ENCODE measurements at regions not wholly inside any gene's neighbourhood (a gene's known extent, or its start where the extent isn't known, plus 50 kb on each side); places are given as distances from the start of the nearest gene placed in this dataset.
A peak's percentile ranks its signal among the peaks of the same experiment; 100 is the strongest.

GRCh38 chr4:83725336-83726085 is 189.6 kb downstream of the GPAT3 start:
- H3K36me3 Mint-ChIP-seq (ENCODE audit: low read depth), result no peaks in the 10 kb centered on the region
- H3K27ac Mint-ChIP-seq, result no peak overlapping the region
- H3K9me3 Mint-ChIP-seq, result peaks cover 9% of the 10 kb centered on the region
- peaks cover 11% of the 10 kb centered on the region for H3K4me1 Mint-ChIP-seq
- H3K27me3 Mint-ChIP-seq (ENCODE audit: low read depth), result peaks cover 10% of the 10 kb centered on the region
- no peak overlapping the region for H3K4me3 Mint-ChIP-seq
- no peak for TF ChIP-seq CTCF (IDR thresholded peaks at IDR 0.05; ENCODE audit: unreplicated experiment in 3 of 3)

- H3K27me3 Mint-ChIP-seq (ENCODE audit: low read depth), result peaks cover 10% of the 10 kb centered on the region
- H3K36me3 Mint-ChIP-seq (ENCODE audit: low read depth), result no peaks in the 10 kb centered on the region
- no peak overlapping the region for H3K4me3 Mint-ChIP-seq
- peaks cover 3% of the 10 kb centered on the region for H3K9me3 Mint-ChIP-seq
- H3K4me1 Mint-ChIP-seq, result peaks cover 11% of the 10 kb centered on the region
- TF ChIP-seq CTCF (IDR thresholded peaks at IDR 0.05; ENCODE audit: unreplicated experiment in 3 of 3), result no peak
- H3K27ac Mint-ChIP-seq, result peak overlapping the region in 1 of 3 experiments; percentile 11
Observed at GRCh38 chr4:83724485-83725335, 188.8 kb downstream of the GPAT3 start.

- Mint-ChIP-seq H3K36me3 (ENCODE audit: low read depth) (no peaks in the 10 kb centered on the region), H3K4me3 (no peak overlapping the region), H3K27me3 (ENCODE audit: low read depth) (peaks cover 10% of the 10 kb centered on the region), H3K4me1 (peaks cover 11% of the 10 kb centered on the region), H3K27ac (no peak overlapping the region), H3K9me3 (no peaks in the 10 kb centered on the region)
- TF ChIP-seq CTCF (IDR thresholded peaks at IDR 0.05; ENCODE audit: unreplicated experiment in 3 of 3), result no peak
Observed at GRCh38 chr4:83723609-83724008, 187.7 kb downstream of the GPAT3 start.

- Mint-ChIP-seq H3K4me3 (no peak overlapping the region), H3K27me3 (ENCODE audit: low read depth) (peaks cover 10% of the 10 kb centered on the region), H3K36me3 (ENCODE audit: low read depth) (no peaks in the 10 kb centered on the region), H3K27ac (no peak overlapping the region), H3K9me3 (no peaks in the 10 kb centered on the region), H3K4me1 (peaks cover 11% of the 10 kb centered on the region)
- TF ChIP-seq CTCF (IDR thresholded peaks at IDR 0.05; ENCODE audit: unreplicated experiment in 3 of 3), result no peak
Observed at GRCh38 chr4:83722730-83723269, 186.9 kb downstream of the GPAT3 start.

- H3K27me3 Mint-ChIP-seq (ENCODE audit: low read depth), result no peaks in the 10 kb centered on the region
- H3K9me3 Mint-ChIP-seq, result no peaks in the 10 kb centered on the region
- H3K4me3 Mint-ChIP-seq, result no peak overlapping the region
Observed at GRCh38 chr4:83716874-83717273, 181.0 kb downstream of the GPAT3 start.

More at GRCh38 chr4:83716874-83717273, 181.0 kb downstream of the GPAT3 start:
- no peak for TF ChIP-seq CTCF (IDR thresholded peaks at IDR 0.05; ENCODE audit: unreplicated experiment in 3 of 3)
- no peaks in the 10 kb centered on the region for H3K36me3 Mint-ChIP-seq (ENCODE audit: low read depth)
- H3K27ac Mint-ChIP-seq, result no peak overlapping the region
- no peaks in the 10 kb centered on the region for H3K4me1 Mint-ChIP-seq
